ENCODE measurements at regions not wholly inside any gene's neighbourhood (a gene's known extent, or its start where the extent isn't known, plus 50 kb on each side); places are given as distances from the start of the nearest gene placed in this dataset.

DNA sequence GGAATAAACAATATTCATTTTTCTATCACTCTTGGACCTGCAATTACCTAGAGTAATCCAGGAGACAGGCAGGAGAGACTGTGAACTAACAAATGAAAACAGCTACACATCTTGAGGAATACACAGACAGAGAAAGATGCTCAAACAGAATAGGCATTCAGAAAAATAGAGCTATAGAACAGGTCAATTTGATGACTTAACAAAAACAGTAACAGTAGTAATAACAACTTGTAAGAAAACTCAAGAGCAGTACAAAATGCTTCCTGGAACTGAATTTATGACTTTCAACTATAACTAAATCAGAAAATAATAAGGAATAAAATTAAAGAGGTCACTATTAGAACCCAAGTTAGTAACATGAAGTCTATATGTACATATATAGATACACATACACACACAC, 579.3 kb downstream of the TLR4 start:
- TF ChIP-seq, protein P1, sequence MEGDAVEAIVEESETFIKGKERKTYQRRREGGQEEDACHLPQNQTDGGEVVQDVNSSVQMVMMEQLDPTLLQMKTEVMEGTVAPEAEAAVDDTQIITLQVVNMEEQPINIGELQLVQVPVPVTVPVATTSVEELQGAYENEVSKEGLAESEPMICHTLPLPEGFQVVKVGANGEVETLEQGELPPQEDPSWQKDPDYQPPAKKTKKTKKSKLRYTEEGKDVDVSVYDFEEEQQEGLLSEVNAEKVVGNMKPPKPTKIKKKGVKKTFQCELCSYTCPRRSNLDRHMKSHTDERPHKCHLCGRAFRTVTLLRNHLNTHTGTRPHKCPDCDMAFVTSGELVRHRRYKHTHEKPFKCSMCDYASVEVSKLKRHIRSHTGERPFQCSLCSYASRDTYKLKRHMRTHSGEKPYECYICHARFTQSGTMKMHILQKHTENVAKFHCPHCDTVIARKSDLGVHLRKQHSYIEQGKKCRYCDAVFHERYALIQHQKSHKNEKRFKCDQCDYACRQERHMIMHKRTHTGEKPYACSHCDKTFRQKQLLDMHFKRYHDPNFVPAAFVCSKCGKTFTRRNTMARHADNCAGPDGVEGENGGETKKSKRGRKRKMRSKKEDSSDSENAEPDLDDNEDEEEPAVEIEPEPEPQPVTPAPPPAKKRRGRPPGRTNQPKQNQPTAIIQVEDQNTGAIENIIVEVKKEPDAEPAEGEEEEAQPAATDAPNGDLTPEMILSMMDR (optimal IDR thresholded peaks at IDR 0.05 in 1 of 3, IDR thresholded peaks at IDR 0.05 in 1 of 3, conservative IDR thresholded peaks at IDR 0.05 in 1 of 3; ENCODE audit: extremely low read depth in 1 of 3, insufficient read depth in 2 of 3, low read length in 3 of 3) = no peak
- no peak for TF ChIP-seq EZH2 (IDR thresholded peaks at IDR 0.05; ENCODE audit: low read length)
